GM18861 (cell line): ENCODE measurements at regions not wholly inside any gene's neighbourhood (a gene's known extent, or its start where the extent isn't known, plus 50 kb on each side); places are given as distances from the start of the nearest gene placed in this dataset.
"Not testable (repeated sequence)": the region's sequence is repeated elsewhere in the genome, so short reads cannot be mapped to it uniquely, and the experiment has no call there.

ENCODE experiments used
- ATAC-seq: cut with Tn5 transposase; IDR thresholded peaks from one replicate; pipeline ENCODE4 v1.9.1; 2021; ENCODE audit not compliant: unreplicated experiment

DNA sequence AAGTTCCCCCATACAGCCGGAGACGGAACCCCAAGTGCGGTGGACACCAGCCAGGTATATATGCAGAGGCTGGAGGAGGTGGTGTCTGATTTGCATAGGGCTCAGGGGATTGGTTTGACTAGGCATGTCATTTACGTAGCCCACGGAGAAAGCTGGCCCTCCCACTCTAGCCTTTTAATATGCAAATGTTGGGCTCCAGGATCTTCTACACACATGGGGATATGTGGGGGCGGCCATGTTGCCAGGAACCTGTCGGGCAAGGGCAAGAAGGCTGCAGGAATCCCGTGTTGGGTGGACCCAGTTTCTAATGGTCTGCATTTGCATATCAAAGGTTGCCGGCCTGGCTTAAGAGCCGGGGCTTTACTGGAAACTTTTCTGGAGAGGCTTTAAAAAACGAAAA lies 57.4 kb downstream of the FTHL17 start:
- ATAC-seq: not testable (repeated sequence)

DNA sequence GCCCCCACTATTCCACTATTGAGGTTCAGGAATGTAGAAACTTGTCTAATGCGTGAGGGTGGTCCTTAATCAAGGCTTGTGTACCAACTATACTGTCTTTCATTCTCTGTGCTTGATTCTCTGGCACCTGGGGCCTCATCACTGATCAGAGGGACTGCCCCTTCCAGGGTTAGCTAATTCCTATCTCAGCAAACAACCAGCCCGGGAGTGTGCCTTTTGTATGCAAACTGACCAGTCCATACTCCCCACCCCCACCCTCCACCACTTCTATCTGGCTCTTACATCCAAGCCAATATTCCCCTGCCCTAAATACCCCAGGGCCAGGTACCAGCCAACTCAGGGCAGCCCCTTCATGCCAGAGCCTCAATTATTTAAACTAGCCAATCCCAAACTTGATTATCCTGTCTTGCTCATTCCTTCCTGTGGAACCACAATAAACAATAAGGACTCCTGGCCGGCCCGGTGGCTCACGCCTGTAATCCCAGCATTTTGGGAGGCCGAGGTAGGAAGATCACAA lies 59.3 kb downstream of the FTHL17 start:
- ATAC-seq: no peak

- ATAC-seq: no peak
Measured at GRCh38 chrX:31007321-31007720, 64.5 kb downstream of the FTHL17 start.

DNA sequence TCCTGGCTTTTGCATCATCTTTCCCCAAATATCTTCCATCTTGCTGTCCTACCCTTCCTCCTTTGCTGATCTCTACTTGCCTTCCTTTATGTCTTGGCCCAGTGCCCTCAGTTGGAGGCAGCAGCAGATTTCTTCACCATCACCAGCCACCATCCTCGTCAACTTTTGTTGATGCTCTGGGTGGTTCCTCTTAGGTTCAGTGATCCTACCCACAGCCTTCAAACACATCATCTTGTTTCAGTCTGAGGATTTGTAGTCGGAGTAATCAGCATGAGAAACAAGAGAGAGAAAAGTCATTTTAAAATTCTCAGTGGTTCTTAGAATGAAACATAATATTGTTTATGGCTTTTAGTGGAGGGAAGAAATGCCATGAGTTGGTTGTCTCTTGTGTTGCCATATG lies 65.8 kb downstream of the FTHL17 start:
- ATAC-seq: no peak

DNA sequence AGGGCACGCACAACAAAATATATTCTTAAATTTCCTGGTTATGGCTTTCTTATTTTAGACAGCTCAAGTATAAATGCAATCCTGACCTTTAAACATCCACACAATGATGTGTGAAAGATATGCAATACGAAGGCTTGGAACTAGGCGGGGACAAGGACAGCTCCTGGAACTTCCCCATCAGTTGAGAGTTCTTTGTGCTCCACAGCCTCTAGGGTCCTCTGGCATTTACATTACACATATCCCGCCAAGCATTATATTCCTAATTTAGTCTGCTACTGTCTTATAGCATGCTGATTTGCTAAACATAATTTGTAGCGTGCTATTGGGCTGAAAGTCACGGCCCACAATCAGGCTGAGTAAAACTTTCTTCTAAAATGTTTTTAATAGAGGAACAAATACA lies 74.4 kb downstream of the FTHL17 start:
- no peak for ATAC-seq

GRCh38 chrX:30995705-30996104 lies 76.1 kb downstream of the FTHL17 start:
- ATAC-seq: no peak

- ATAC-seq: no peak
Measured at GRCh38 chrX:30995060-30995700, 76.7 kb downstream of the FTHL17 start.

DNA sequence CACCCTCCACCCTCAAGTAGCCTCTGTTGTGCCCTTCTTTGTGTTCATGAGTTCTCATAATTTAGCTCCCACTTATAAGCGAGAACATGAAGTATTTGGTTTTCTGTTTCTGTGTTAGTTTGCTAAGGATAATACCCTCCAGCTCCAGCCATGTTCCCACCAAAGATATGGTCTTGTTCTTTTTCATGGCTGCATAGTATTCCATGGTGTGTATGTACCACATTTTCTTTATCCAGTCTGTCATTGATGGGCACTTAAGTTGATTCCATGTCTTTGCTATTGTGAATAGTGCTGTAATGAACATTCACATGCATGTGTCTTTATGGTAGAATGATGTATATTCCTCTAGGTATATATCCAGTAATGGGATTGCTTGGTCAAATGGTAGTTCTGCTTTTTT lies 77.8 kb downstream of the FTHL17 start:
- not testable (repeated sequence) for ATAC-seq

DNA sequence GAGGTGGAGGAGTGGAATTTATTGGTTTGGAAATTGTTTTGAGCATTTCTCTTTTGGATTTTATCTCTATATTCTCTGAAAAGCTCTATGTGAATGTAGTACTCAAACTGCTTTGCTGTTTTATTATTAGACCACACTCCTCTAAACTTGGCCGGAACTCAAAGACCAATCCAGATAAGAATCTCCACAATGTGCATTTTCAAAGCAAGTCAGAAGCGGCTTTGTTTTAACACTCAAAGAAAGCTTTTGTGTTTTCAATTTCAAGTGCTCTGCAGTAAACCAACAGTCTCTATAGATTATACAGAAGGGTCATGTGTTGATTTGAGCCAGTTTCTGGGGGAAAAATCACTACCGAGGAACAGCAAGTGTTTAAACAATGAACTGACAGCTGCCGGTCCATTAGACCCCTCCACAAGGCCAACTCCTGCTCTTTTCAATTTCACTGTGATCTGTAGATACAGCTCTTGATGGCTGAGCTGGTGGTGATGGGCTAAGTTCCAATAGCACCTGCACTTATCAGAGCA lies 79.4 kb downstream of the FTHL17 start:
- ATAC-seq: no peak

DNA sequence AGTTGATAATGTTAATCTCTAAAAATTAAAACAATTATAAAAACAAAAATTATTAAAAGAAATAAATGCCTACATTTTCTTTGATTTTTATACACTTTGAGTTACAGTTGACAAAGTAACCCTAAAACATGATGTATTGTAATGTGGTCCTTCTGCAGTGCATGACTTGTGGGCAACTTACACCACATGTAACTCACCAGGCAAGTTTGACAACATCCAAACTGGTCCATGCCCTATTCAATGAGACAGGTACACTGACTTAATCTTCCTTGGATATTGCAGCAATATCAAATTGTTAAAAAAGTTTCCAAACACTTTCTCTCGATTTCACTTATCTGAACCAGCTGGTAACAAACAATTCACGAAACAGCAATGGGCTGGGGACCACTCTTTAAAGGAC lies 81.5 kb downstream of the FTHL17 start:
- ATAC-seq: no peak

GRCh38 chrX:30982467-30982866 lies 89.4 kb downstream of the FTHL17 start:
- no peak for ATAC-seq

DNA sequence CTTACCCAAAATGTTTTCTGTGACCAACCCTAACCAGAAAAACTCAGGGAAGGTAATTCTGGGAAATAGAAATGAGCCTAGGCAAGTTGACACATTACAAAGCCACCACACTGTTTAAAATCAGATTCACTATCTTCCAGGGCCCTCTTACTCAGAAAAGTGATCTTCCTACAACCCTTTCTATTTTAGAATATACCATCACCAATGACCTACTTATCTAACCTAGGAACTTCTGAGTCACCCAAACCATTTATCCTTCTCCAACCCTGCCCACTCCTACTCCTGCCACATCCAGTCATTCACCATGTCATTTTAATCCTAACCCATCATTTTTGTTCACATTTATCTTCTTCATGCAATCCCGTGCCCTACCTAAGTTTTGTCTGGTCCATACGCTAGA lies 89.9 kb downstream of the FTHL17 start:
- no peak for ATAC-seq

DNA sequence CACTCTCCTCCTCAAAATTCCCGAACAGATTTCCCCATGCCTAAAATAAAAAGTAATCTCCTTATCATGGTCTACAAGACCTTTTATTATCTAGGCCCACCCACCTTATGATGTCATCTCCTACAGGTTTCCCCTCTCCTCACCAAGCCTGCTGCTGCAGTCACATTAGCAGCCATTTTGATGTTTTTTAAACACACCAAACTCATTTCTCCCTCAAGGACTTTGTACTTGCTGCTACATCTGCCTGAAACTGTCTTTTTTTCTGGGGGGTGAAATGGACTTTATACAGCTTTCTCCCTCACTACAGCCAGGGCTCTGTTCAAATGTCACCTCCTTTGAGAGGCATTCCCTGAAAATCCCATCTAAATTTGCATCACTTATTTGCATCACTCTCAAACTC lies 90.2 kb upstream of the TAB3 start:
- no peak for ATAC-seq

DNA sequence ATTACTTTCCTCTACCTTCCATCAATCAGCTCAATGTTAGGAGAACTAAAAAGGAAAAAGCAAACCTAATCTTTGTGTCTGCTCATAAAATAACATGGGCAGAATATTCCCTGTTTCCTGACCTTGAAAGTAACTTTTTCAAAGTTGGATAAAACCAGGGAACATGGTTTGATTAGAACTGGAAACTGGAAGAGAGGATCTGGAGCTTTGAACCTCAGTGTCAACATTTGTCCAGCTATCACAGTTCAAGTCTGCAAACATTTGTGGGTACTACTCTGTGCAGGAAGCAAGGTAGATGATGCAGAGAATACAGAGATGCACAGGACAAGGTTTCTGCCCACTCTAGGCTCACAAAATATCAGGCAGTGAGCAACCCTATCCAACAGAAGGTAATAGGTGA lies 86.4 kb upstream of the TAB3 start:
- no peak for ATAC-seq

DNA sequence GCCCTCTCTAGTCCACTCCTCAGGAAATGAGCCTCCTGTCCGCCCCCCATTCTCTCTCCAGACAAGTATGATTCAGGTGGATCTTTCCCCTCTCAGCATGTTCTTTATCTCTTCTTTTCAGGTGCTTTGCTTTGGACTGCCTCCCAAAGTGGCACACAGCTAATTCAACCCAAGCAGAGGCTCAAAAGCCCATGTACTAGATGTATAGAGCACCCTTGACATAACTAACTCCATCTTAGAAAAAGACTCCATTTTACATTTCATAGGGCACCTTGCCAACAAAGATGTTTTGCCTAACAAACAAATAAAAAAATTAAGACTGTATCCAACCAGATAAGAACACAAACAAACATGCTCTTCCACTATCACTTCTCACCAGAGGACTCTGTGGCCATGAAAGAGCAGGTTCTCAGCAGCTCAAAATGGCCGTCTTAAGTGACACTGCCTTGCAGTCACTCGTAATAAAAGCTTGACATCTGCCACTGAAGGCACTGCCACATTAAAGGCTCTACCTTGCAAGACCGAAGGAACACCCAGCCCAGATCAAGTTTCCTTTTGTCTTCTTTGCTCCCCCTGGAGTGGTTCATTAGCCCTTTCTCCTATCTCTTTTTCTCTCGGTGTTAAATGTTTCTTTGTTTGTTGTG lies 84.9 kb upstream of the TAB3 start:
- no peak for ATAC-seq

GRCh38 chrX:30971774-30972603 lies 82.9 kb upstream of the TAB3 start:
- peak; percentile 95 for ATAC-seq

GRCh38 chrX:30967516-30967915 lies 78.5 kb upstream of the TAB3 start:
- no peak for ATAC-seq

DNA sequence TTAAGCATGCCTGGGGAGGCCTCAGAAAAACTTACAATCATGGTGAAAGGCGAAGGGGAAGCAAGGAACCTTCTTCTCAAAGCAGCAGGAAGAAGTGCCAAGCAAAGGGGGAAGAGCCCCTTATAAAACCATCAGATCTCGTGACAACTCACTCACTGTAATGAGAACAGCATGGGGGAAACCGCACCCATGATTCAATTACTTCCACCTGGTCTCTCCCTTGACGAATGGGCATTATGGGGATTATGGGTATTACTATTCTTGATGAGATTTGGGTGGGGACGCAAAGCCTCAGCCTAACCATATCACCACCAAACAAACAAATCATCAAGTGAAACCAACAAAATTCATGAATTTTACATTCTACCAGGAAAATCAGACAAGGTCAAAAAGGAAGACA lies 76.7 kb upstream of the TAB3 start:
- no peak for ATAC-seq

- no peak for ATAC-seq
Measured at GRCh38 chrX:30961387-30962174, 72.5 kb upstream of the TAB3 start.

- ATAC-seq: no peak
Measured at GRCh38 chrX:30957753-30958152, 68.7 kb upstream of the TAB3 start.

GRCh38 chrX:30955687-30956086 lies 66.6 kb upstream of the TAB3 start:
- ATAC-seq: no peak
